Lung microvascular endothelial cell (primary cell): ENCODE measurements at regions not wholly inside any gene's neighbourhood (a gene's known extent, or its start where the extent isn't known, plus 50 kb on each side); places are given as distances from the start of the nearest gene placed in this dataset.
"Not testable (repeated sequence)": the region's sequence is repeated elsewhere in the genome, so short reads cannot be mapped to it uniquely, and the experiment has no call there.

Experiments
- DNase-seq, 2 donors: peaks; one replicate each; pipeline versions ENCODE4 v3.0.0 to v3.0.0-alpha.2; 2010; ENCODE audit warnings: low read depth in 2 of 2

GRCh38 chr7:19958309-19958896 lies 185.0 kb upstream of the TMEM196 start:
- no peak for DNase-seq

GRCh38 chr7:19957664-19958063 lies 184.2 kb upstream of the TMEM196 start:
- DNase-seq = no peak

GRCh38 chr7:19954166-19954565 lies 180.7 kb upstream of the TMEM196 start:
- DNase-seq = not testable (repeated sequence)

GRCh38 chr7:19953411-19953810 lies 180.0 kb upstream of the TMEM196 start:
- not testable (repeated sequence) for DNase-seq

- no peak for DNase-seq
Observed at GRCh38 chr7:19948160-19948559, 174.7 kb upstream of the TMEM196 start.

- DNase-seq = no peak
Observed at GRCh38 chr7:19944363-19945120, 171.1 kb upstream of the TMEM196 start.

GRCh38 chr7:19939746-19940145 lies 166.3 kb upstream of the TMEM196 start:
- no peak for DNase-seq

- no peak for DNase-seq
Observed at GRCh38 chr7:19932549-19933249, 159.3 kb upstream of the TMEM196 start.

- no peak for DNase-seq
Observed at GRCh38 chr7:19930851-19931250, 157.4 kb upstream of the TMEM196 start.

- no peak for DNase-seq
Observed at GRCh38 chr7:19930051-19930450, 156.6 kb upstream of the TMEM196 start.

- DNase-seq = no peak
Observed at GRCh38 chr7:19928247-19928646, 154.8 kb upstream of the TMEM196 start.

- DNase-seq = no peak
Observed at GRCh38 chr7:19920705-19921104, 147.3 kb upstream of the TMEM196 start.

GRCh38 chr7:19920166-19920565 lies 146.7 kb upstream of the TMEM196 start:
- DNase-seq = no peak

GRCh38 chr7:19919261-19920095 lies 146.1 kb upstream of the TMEM196 start:
- no peak for DNase-seq

GRCh38 chr7:19916046-19916445 lies 142.6 kb upstream of the TMEM196 start:
- DNase-seq = no peak

GRCh38 chr7:19915596-19915995 lies 142.2 kb upstream of the TMEM196 start:
- DNase-seq = no peak

- no peak for DNase-seq
Observed at GRCh38 chr7:19914866-19915265, 141.4 kb upstream of the TMEM196 start.

GRCh38 chr7:19900118-19900517 lies 126.7 kb upstream of the TMEM196 start:
- no peak for DNase-seq

- DNase-seq = no peak
Observed at GRCh38 chr7:19899529-19899928, 126.1 kb upstream of the TMEM196 start.

GRCh38 chr7:19882893-19883292 lies 109.5 kb upstream of the TMEM196 start:
- DNase-seq = not testable (repeated sequence)

GRCh38 chr7:19872094-19872493 lies 98.7 kb upstream of the TMEM196 start:
- no peak for DNase-seq

GRCh38 chr7:19871102-19871501 lies 97.7 kb upstream of the TMEM196 start:
- no peak for DNase-seq
